ENCODE measurements at regions not wholly inside any gene's neighbourhood (a gene's known extent, or its start where the extent isn't known, plus 50 kb on each side); places are given as distances from the start of the nearest gene placed in this dataset.

- TF ChIP-seq CTCF (IDR thresholded peaks at IDR 0.05) (no peak), EZH2 (IDR thresholded peaks at IDR 0.05) (no peak)
These were observed 467.4 kb upstream of the SEMA6A start for GRCh38 chr5:117041926-117042595.

Measured in neural progenitor cell (in vitro differentiated cells).